ENCODE measurements at regions not wholly inside any gene's neighbourhood (a gene's known extent, or its start where the extent isn't known, plus 50 kb on each side); places are given as distances from the start of the nearest gene placed in this dataset.

DNA sequence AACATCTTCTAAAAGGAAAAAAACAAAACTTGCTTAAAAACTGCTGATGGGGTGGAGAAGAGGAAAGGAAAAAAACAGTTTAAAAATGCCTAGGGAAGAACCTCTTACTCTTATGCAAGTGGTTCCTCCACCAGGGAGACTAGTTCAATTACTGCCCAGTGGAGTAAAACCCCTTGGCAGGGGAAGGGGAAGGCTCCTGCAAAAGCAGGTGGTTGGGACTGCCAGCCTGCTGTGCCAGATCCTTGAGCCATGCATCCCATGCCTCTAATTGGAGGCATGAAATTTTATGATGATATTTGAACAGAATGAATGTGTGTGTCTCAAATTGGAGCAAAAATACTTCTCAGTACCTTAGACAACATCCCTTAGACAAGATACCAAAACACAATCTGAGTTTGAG, 118.8 kb downstream of the FSCB start:
- Histone ChIP-seq H3K9ac (ENCODE audit: insufficient read depth, low read depth, low read length) (no peak overlapping the region), H2AFZ (ENCODE audit: low read length) (no peak overlapping the region), H3K79me2 (ENCODE audit: insufficient read depth, low read length) (no peaks in the 10 kb centered on the region), H3K4me2 (ENCODE audit: low read depth, low read length) (no peak overlapping the region), H3K27ac (ENCODE audit: extremely low read length, insufficient read depth, low read length) (no peak overlapping the region), H4K20me1 (ENCODE audit: insufficient read depth, low read length) (no peaks in the 10 kb centered on the region), H3K4me3 (replicated peaks in 1 of 3; ENCODE audit: insufficient read depth in 1 of 3, low read depth in 2 of 3, low read length in 3 of 3) (no peak overlapping the region), H3K36me3 (replicated peaks in 1 of 2; ENCODE audit: control insufficient read depth in 1 of 2, insufficient read depth in 2 of 2, low read length in 2 of 2) (no peaks in the 10 kb centered on the region), H3K4me1 (ENCODE audit: insufficient read depth, low read length) (no peaks in the 10 kb centered on the region), H3K9me3 (ENCODE audit: low read length) (peaks cover 10% of the 10 kb centered on the region), H3K27me3 (ENCODE audit: control insufficient read depth in 1 of 2, insufficient read depth in 2 of 2, low read length in 2 of 2) (no peaks in the 10 kb centered on the region)
- CTCF ChIA-PET (ENCODE audit: low intra/inter-chr PET ratio, low total read pairs), result no interaction called here
- DNase-seq (ENCODE audit: low spot score) (no peak), FAIRE-seq (no peak), ATAC-seq (no peak)
- no peak for TF ChIP-seq ZNF382 (CRISPR knock-in tag; IDR thresholded peaks at IDR 0.05; ENCODE audit: borderline replicate concordance)
- TF ChIP-seq, protein P1, sequence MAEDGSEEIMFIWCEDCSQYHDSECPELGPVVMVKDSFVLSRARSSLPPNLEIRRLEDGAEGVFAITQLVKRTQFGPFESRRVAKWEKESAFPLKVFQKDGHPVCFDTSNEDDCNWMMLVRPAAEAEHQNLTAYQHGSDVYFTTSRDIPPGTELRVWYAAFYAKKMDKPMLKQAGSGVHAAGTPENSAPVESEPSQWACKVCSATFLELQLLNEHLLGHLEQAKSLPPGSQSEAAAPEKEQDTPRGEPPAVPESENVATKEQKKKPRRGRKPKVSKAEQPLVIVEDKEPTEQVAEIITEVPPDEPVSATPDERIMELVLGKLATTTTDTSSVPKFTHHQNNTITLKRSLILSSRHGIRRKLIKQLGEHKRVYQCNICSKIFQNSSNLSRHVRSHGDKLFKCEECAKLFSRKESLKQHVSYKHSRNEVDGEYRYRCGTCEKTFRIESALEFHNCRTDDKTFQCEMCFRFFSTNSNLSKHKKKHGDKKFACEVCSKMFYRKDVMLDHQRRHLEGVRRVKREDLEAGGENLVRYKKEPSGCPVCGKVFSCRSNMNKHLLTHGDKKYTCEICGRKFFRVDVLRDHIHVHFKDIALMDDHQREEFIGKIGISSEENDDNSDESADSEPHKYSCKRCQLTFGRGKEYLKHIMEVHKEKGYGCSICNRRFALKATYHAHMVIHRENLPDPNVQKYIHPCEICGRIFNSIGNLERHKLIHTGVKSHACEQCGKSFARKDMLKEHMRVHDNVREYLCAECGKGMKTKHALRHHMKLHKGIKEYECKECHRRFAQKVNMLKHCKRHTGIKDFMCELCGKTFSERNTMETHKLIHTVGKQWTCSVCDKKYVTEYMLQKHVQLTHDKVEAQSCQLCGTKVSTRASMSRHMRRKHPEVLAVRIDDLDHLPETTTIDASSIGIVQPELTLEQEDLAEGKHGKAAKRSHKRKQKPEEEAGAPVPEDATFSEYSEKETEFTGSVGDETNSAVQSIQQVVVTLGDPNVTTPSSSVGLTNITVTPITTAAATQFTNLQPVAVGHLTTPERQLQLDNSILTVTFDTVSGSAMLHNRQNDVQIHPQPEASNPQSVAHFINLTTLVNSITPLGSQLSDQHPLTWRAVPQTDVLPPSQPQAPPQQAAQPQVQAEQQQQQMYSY (CRISPR knock-in tag; IDR thresholded peaks at IDR 0.05), result no peak
- TF ChIP-seq ZNF790 (CRISPR knock-in tag; IDR thresholded peaks at IDR 0.05; ENCODE audit: borderline replicate concordance), result no peak
- no peak for TF ChIP-seq FIP1L1 (IDR thresholded peaks at IDR 0.05; ENCODE audit: borderline replicate concordance, insufficient read depth, low read depth, low read length)
- TF ChIP-seq NFYB (CRISPR knock-in tag; IDR thresholded peaks at IDR 0.05), result no peak
- TF ChIP-seq, protein P2, sequence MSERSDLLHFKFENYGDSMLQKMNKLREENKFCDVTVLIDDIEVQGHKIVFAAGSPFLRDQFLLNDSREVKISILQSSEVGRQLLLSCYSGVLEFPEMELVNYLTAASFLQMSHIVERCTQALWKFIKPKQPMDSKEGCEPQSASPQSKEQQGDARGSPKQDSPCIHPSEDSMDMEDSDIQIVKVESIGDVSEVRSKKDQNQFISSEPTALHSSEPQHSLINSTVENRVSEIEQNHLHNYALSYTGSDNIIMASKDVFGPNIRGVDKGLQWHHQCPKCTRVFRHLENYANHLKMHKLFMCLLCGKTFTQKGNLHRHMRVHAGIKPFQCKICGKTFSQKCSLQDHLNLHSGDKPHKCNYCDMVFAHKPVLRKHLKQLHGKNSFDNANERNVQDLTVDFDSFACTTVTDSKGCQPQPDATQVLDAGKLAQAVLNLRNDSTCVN (CRISPR knock-in tag; IDR thresholded peaks at IDR 0.05; ENCODE audit: borderline replicate concordance), result no peak
- no peak for TF ChIP-seq LCORL (IDR thresholded peaks at IDR 0.05)
- no peak for TF ChIP-seq LCORL (CRISPR knock-in tag; IDR thresholded peaks at IDR 0.05)
- TF ChIP-seq ZNF367 (CRISPR knock-in tag; IDR thresholded peaks at IDR 0.05; ENCODE audit: borderline replicate concordance), result no peak
- TF ChIP-seq ZNF563 (CRISPR knock-in tag; IDR thresholded peaks at IDR 0.05), result no peak
- POLR2A ChIA-PET, result no interaction called here
- intact Hi-C loops (cut with micrococcal nuclease; ENCODE audit: unreplicated experiment) (no loop called here), in situ Hi-C loops (cut with HindIII; ENCODE audit: extremely low pct_ligation_motif_present, low pct_unique_long_range_greater_than_20kb) (no loop called here)
- BruUV-seq (replicated peaks), result no TSS peak
